HG03039 (cell line): ENCODE measurements at regions not wholly inside any gene's neighbourhood (a gene's known extent, or its start where the extent isn't known, plus 50 kb on each side); places are given as distances from the start of the nearest gene placed in this dataset.
A peak's percentile ranks its signal among the peaks of the same experiment; 100 is the strongest.
"Not testable (repeated sequence)": the region's sequence is repeated elsewhere in the genome, so short reads cannot be mapped to it uniquely, and the experiment has no call there.

Experiments
- ATAC-seq: cut with Tn5 transposase; IDR thresholded peaks from one replicate; pipeline ENCODE4 v1.9.1; 2021; ENCODE audit warnings: mild to moderate bottlenecking, moderate library complexity; ENCODE audit not compliant: unreplicated experiment

DNA sequence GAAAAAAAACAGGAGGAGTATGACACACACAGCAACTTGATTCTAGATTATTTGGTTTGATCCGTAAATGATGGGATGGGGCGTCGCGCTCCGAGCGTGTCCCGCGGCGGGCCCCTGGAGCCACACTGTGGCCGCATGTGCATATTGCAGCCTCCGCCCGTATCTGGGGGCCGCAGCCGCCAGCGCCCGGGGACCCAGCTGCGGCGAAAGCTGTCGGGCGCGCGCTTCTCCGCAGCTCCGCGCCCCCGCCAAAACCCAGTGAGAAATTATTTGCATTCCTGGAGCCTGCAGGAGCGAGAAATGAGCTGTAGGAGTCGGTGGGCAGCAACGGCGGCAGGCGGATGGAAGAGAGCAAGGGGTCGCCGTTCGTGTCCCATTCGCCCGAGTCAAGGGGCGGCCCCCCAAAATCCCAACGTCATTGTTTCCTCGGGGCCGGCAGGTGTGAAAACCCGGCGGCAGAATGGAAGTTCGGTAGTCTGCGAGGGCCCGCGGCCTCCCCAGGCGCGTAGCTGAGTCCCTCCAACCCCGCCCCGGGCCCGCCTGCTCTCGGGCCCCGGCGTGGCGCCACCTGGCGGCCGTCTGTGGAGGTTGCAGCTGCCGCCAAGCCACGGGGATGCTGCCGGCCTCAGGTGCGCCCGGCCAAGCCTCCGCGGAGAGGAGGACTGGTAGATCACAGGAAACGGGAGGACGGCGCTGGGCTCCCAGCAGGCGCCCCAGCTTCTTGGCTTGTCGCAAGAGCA, 86.8 kb downstream of the FAM72B start:
- peak; percentile 89 for ATAC-seq

DNA sequence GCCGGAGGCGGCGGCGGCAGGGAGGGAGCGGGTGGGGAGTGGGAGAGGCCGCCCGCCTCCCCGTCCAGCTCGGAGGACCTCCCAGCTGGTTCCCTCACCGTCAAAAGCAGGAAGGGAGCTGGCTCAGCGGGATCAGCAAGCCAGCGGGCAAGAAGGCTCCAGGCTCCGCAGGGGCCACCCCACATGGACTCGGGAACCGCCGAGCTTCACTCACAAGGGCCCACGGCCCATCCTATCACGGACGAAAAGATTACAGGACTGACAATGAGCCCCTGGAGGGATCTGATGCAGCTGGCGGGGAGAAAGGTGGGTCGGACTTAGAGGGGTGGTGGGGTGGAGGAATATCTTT, 86.3 kb downstream of the FAM72B start:
- ATAC-seq: not testable (repeated sequence)

DNA sequence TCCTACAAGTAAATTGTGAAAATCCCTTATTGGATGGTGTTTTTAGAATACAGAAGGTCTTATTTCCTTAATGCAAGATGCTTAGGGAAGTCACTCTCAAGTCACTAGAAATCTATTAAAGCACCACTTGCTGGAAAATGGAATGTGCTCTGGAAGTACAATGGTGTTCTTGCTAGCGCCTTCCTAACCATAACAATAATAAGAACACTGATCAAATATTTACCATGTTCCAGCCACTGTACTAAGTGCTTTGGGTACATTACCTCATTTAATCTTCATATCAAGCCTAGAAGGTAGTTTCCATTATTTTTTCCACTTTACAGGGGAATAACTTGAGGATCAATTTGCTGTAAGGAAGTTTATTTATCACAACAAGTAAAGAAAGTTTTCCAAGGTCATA, 75.1 kb downstream of the FAM72B start:
- ATAC-seq: not testable (repeated sequence)

DNA sequence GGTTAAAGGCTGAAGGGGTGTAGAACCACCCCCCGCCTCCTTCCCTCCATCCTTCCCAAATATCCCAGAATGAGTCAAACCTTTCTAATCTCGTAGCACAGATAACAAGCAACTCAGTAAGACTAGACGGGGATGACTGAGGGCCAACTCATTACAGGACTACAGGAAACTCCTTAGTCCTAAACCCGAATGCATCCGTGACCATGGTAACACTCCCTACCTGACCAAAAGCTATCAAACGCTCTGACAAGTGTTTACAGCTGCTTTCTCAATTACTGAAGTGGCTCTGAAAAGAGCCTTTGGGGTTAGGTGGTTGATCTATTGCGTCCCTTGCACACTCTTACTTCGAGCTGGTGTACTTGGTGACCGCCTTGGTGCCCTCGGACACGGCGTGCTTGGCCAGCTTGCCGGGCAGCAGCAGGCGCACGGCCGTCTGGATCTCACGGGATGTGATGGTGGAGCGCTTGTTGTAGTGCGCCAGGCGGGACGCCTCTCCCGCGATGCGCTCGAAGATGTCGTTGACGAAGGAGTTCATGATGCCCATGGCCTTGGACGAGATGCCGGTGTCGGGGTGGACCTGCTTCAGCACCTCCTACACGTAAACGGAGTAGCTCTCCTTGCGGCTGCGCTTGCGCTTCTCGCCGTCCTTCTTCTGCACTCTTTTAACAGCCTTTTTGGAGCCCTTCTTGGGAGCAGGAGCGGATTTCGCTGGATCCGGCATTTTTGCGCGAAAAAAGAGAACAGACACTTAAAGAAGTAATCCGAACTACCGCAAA, 67.4 kb downstream of the FAM72B start:
- not testable (repeated sequence) for ATAC-seq

DNA sequence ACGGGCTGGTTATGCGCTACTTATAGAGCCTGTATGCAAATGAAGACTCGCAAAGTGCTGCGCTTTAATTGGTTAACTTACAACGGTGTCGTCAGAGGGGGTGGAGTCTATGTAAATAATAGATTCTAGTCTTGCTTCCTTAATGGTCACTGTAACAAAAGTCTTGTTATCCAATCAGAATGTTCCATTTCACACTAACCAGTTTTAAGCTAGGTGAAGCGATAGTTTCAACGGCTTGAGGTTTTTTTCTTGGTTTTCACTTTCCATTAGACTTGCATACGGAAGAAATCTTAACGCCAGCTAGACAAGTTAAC, 66.9 kb downstream of the FAM72B start:
- not testable (repeated sequence) for ATAC-seq

DNA sequence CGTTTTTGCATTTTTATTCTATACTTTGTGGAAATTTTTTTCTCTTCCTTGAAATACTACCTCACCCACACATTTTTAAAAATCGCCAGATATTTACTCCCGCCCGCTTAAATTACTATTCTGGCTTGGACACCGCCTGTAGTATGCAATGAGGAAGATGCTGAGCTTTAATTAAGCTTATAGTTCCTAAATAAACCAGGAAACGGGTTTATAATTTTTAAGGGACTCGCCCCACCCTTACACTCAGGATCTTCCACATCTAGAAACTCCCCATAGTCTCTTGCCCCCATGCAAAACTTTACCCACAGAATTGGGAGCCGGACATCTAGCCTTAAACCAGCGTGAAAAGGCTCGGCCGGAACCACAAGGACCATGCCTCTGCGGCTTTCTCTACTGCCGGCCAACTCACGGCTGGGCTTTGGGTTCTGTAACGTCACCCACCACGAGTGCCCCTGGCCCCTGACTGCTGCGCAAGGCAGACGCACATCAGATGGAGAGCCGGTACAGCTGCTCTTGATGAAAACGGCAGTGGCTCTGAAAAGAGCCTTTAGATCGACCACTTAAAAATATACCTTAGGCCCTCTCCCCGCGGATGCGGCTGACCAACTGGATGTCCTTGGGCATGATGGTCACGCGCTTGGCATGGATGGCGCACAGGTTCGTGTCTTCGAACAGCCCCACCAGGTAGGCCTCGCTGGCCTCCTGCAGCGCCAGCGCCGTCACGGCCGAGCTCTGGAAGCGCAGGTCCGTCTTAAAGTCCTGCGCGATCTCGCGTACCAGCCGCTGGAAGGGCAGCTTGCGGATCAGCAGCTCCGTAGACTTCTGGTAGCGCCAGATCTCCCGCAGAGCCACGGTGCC, 66.3 kb downstream of the FAM72B start:
- not testable (repeated sequence) for ATAC-seq
